IMR-90 (cell line): ENCODE measurements at regions not wholly inside any gene's neighbourhood (a gene's known extent, or its start where the extent isn't known, plus 50 kb on each side); places are given as distances from the start of the nearest gene placed in this dataset.

Experiments used
- BHLHE40 ChIP-seq: fragments of 150-350 bp; IDR thresholded peaks from 2 replicates; pipeline ENCODE4 v1.6.1; 2016; ENCODE audit warnings: mild to moderate bottlenecking, low read depth, low read length
- CHD1 ChIP-seq: IDR thresholded peaks from 2 replicates; pipeline ENCODE4 v1.6.1; 2012; ENCODE audit warnings: low read depth, low read length, improper control_type of control experiment
- MXI1 ChIP-seq: IDR thresholded peaks from 2 replicates; pipeline ENCODE4 v1.6.1; 2012; ENCODE audit warnings: low read depth, mild to moderate bottlenecking, low read length, moderate library complexity, borderline replicate concordance
- POLR2A ChIP-seq: IDR thresholded peaks from 2 replicates; pipeline ENCODE4 v1.6.1; 2012; ENCODE audit warnings: mild to moderate bottlenecking, low read depth, low read length
- RAD21 ChIP-seq: IDR thresholded peaks from 2 replicates; pipeline ENCODE4 v1.6.1; 2012; ENCODE audit warnings: low read length, improper control_type of control experiment
- RCOR1 ChIP-seq: IDR thresholded peaks from 2 replicates; pipeline ENCODE4 v1.6.1; 2012; ENCODE audit warnings: mild to moderate bottlenecking, low read length, improper control_type of control experiment; ENCODE audit not compliant: insufficient replicate concordance
- SMC3 ChIP-seq: fragments of 150-350 bp; IDR thresholded peaks from 2 replicates; pipeline ENCODE4 v1.6.1; 2016; ENCODE audit warnings: low read depth, mild to moderate bottlenecking, antibody characterized with exemption, low read length, moderate library complexity
- USF2 ChIP-seq: fragments of 150-350 bp; IDR thresholded peaks from 2 replicates; pipeline ENCODE4 v1.6.1; 2017; ENCODE audit warnings: mild to moderate bottlenecking, antibody characterized with exemption, low read length, low read depth
- TF ChIP-seq, protein P1 (sequence below): conservative IDR thresholded peaks from 2 replicates; pipeline ENCODE4 v1.5.1; 2012; ENCODE audit warnings: mild to moderate bottlenecking, low read depth, low read length, improper control_type of control experiment

- TF ChIP-seq RAD21 (no peak), USF2 (no peak), POLR2A (no peak), RCOR1 (no peak), BHLHE40 (no peak), CHD1 (no peak), SMC3 (no peak), MXI1 (no peak)
- TF ChIP-seq, protein P1, sequence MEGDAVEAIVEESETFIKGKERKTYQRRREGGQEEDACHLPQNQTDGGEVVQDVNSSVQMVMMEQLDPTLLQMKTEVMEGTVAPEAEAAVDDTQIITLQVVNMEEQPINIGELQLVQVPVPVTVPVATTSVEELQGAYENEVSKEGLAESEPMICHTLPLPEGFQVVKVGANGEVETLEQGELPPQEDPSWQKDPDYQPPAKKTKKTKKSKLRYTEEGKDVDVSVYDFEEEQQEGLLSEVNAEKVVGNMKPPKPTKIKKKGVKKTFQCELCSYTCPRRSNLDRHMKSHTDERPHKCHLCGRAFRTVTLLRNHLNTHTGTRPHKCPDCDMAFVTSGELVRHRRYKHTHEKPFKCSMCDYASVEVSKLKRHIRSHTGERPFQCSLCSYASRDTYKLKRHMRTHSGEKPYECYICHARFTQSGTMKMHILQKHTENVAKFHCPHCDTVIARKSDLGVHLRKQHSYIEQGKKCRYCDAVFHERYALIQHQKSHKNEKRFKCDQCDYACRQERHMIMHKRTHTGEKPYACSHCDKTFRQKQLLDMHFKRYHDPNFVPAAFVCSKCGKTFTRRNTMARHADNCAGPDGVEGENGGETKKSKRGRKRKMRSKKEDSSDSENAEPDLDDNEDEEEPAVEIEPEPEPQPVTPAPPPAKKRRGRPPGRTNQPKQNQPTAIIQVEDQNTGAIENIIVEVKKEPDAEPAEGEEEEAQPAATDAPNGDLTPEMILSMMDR, result no peak
These were observed 669.6 kb downstream of the DIAPH3 start for GRCh38 chr13:59494151-59494550.
